Astrocyte of the spinal cord (primary cell): ENCODE measurements at regions not wholly inside any gene's neighbourhood (a gene's known extent, or its start where the extent isn't known, plus 50 kb on each side); places are given as distances from the start of the nearest gene placed in this dataset.
"Not testable (repeated sequence)": the region's sequence is repeated elsewhere in the genome, so short reads cannot be mapped to it uniquely, and the experiment has no call there.

Experiments used
- DNase-seq: peaks from one replicate; pipeline ENCODE4 v3.0.0; 2011; ENCODE audit warnings: low read depth, low spot score
- H3K4me3 ChIP-seq: 2 replicates; pipeline ENCODE4 v1.5.1; 2011; ENCODE audit warnings: low read depth, mild to moderate bottlenecking, low read length, moderate library complexity
- in situ Hi-C: cut with HindIII; loops from 2 replicates; pipeline ENCODE4 v1.10.0; 2017; ENCODE audit warnings: low sequenced_read_pairs
- TF ChIP-seq, protein P1 (sequence below): IDR thresholded peaks from 2 replicates; pipeline ENCODE4 v1.5.1; 2012; ENCODE audit warnings: low read depth, mild to moderate bottlenecking, low read length, inconsistent platforms

DNA sequence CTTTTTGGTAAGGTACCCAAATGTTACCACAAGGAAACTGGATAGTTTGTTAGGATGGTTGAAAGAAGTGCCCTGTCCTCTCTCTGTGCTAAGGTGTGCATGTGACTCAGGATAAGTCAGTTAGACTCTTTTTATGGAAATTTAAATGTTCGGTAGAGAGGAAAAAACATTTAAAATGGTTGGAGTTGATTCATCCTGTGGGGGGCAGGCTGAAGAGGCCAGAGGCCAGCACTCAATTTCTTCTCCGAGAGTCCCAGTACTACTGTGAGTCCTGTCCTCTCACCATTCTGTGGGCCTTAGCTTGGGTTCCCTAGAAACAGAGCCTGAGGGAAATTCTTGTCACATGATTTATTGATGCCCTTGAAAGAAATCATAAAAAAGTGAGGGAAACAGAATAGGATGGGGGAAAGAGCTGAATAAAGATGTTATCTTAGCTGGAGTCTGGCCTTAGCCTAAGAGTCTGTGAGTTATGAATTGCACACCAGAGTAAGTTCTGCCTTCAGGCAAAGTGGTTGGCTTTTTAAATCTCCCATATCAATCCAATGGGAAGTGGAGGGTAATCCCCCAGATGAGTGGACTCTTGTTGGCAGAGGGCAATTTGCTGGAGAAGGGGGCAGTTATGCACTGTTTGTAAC lies 106.5 kb upstream of the GALNT15 start:
- no peak for DNase-seq
- in situ Hi-C loops: no loop called here
- TF ChIP-seq, protein P1, sequence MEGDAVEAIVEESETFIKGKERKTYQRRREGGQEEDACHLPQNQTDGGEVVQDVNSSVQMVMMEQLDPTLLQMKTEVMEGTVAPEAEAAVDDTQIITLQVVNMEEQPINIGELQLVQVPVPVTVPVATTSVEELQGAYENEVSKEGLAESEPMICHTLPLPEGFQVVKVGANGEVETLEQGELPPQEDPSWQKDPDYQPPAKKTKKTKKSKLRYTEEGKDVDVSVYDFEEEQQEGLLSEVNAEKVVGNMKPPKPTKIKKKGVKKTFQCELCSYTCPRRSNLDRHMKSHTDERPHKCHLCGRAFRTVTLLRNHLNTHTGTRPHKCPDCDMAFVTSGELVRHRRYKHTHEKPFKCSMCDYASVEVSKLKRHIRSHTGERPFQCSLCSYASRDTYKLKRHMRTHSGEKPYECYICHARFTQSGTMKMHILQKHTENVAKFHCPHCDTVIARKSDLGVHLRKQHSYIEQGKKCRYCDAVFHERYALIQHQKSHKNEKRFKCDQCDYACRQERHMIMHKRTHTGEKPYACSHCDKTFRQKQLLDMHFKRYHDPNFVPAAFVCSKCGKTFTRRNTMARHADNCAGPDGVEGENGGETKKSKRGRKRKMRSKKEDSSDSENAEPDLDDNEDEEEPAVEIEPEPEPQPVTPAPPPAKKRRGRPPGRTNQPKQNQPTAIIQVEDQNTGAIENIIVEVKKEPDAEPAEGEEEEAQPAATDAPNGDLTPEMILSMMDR: no peak
- no peak overlapping the region for H3K4me3 ChIP-seq

DNA sequence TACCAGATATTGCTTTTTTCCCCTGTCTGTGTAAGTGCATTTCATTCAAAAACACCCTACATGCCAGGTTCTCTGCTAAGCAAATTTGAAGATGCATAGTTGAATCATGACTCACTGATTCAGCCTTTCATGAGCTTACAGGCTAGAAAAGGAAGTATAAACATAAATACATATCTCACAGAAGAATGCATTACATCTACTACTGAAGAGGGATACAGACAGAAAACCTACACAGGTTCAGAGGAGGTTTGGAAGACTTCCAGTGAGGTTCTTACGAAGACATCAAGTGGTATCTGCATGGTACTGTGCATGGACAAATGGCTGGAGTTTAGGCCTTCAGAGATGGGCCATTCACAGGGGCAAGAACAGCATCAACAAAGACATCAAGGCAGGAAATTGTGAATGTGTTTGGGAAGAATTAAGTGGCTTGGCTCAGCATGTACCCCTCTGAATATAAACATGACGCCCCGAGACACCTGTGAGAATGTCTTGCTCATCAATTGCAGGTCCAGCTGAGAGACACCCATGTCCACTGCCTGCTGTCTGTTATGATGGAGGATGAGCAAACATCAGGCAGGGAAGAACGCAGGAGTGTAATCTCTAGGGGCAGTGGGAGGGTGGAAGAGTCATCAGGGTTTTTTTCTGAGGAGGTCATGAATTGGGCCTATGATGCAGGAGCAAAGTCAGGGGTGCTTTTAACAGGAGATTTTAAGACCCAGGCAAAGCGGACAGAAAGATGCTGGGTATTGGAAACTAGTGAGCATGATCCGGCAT lies 105.1 kb upstream of the GALNT15 start:
- DNase-seq: peak; percentile 92
- H3K4me3 ChIP-seq: no peak overlapping the region
- in situ Hi-C loops: no loop called here
- TF ChIP-seq, protein P1: no peak

DNA sequence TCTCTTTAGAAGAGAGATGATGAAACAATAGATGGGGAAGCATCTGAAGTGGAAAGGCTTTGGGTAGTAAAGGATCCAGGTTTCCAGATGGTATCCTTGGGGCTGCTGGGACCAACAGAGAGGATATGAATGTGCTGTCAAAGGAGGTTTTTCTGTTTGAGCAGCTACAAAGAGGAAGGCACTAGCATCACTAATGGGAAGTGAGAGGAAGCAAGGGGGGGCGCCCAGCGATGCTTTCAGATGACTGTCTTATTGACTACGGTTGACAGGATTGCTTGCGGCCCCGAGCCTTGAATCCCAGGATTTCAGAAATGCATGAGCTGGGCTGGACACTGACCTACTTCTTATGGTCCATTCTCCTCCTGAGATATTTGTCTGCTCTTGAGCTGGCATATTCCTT lies 103.8 kb upstream of the GALNT15 start:
- no peak overlapping the region for H3K4me3 ChIP-seq
- in situ Hi-C loops: no loop called here
- TF ChIP-seq, protein P1: no peak
- DNase-seq: no peak

DNA sequence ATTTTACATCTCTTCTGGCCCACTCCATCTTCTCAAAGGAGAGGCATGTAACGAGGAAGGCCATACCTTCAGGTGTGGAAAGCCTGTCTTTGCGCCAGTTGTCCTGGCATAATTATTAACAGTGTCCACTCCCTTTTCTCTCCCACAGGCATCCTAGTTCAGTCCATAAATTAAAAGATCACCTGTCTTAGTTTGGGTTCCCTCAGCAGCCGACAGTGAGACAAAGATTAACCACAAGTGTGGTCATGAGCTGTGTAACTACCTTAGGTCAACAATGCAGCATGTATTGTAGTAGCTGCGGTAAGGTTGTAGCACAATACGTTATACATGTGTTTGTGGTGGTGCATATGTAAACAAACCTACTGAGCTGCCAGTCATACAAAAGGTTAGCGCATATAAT lies 103.3 kb upstream of the GALNT15 start:
- in situ Hi-C loops: no loop called here
- no peak overlapping the region for H3K4me3 ChIP-seq
- TF ChIP-seq, protein P1: no peak
- no peak for DNase-seq

DNA sequence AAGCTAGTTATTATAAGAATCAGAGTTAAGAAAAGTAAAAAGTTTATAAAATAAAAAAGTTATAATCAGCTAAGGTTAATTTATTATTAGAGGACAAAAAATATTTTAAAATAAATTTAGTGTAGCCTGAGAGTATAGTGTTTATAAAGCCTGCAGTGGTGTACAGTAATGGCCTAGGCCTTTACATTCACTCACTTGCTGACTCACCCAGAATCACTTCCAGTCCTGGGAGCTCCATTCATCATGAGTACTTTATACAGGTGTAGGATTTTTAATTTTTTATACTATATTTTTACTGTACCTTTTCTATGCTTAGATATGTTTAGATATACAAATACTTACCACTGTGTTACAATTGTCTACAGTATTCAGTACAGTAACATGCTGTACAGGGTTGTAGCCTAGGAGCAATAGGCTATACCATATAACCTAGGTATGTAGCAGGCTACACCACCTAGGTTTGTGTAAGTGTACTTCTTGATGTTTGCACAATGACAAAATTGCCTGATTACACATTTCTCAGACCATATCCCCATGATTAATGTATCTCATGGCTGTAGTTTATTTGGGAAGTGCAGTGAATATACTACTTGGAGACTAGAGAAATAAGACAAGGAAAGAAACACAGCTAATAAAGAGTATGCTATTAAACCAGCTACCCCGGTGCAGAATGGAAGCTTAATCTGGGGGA lies 101.9 kb upstream of the GALNT15 start:
- no peak overlapping the region for H3K4me3 ChIP-seq
- DNase-seq: no peak
- TF ChIP-seq, protein P1: no peak
- in situ Hi-C loops: no loop called here

DNA sequence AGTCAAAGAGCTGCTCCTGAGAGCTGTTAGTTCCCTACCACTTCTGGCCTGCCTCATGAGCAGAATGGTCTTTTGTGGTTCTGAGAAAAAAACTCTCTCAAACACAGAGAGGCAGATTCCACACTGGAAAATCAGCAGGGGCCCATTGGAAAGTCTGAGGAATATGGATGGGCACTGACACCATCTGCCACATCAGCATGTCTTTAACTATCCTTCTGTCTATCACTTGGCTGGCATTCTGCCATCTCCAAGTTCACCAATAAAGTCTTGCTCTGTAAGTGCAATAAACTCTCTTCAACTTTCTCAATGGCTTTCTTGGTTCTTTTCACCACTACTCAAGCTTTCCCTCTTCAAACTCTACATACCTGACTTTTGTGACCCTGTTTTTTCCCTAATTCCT lies 101.3 kb upstream of the GALNT15 start:
- TF ChIP-seq, protein P1: no peak
- no peak overlapping the region for H3K4me3 ChIP-seq
- DNase-seq: no peak
- in situ Hi-C loops: no loop called here

DNA sequence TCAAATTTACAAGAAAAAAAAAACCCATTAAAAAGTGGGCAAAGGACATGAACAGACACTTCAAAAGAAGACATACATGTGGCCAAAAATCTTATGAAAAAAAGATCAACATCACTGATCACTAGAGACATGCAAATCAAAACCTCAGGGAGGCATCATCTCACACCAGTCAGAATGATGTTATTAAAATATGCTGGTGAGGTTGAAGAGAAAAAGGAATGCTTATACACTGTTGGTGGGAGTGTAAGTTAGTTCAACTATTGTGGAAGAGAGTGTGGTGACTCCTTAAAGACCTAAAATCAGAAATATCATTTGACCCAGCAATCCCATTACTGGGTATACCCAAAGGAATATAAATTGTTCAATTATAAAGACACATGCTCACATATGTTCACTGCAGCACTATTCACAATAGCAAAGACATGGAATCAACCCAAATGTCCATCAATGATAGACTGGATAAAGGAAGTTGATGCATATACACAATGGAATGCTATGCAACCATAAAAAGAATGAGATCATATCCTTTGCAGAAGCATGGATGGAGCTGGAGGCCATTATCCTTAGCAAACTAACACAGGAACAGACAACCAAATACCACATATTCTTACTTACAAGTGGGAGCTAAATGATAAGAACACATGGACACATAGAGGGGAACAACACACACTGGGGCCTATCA lies 100.3 kb upstream of the GALNT15 start:
- H3K4me3 ChIP-seq, in situ Hi-C loops: not testable (repeated sequence)
- peak; percentile 60 for DNase-seq
